ENCODE measurements at regions not wholly inside any gene's neighbourhood (a gene's known extent, or its start where the extent isn't known, plus 50 kb on each side); places are given as distances from the start of the nearest gene placed in this dataset.
A peak's percentile ranks its signal among the peaks of the same experiment; 100 is the strongest.
"Not testable (repeated sequence)": the region's sequence is repeated elsewhere in the genome, so short reads cannot be mapped to it uniquely, and the experiment has no call there.

DNA sequence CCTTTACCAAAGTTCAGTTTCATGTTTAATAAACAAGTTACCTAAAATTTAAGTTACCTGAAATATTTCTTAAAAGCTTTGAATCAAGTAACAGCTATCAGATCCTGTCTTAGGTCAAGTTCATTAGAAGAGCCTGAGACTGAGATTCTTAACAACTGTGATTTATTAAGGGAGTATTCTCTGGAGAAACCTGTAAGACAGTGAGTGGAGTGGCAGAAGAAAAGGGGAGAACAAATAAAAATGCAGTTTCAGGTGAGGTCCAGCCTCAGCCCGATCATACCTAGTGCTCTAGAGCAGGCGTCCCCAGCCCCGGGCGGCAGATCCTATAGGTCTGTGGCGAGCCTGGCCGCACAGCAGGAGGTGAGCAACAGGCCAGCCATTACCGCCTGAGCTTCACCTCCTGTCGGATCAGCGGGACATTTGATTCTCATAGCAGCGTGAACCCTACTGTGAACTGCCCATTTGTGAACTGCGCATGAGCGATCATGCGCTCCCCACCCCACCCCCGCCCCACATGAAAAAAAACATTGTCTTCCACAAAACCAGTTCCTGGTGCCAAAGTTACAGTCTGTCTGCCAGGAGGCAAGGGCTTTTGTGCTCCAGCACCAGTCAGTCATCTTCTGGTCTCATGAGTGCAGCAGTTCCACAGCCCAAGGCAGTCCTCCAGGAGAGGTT is 59.2 kb upstream of the ADGRB3 start:
- intact Hi-C loops (cut with micrococcal nuclease) = no loop called here
- ATAC-seq = peak; percentile 22
- DNase-seq = peak; percentile 25

DNA sequence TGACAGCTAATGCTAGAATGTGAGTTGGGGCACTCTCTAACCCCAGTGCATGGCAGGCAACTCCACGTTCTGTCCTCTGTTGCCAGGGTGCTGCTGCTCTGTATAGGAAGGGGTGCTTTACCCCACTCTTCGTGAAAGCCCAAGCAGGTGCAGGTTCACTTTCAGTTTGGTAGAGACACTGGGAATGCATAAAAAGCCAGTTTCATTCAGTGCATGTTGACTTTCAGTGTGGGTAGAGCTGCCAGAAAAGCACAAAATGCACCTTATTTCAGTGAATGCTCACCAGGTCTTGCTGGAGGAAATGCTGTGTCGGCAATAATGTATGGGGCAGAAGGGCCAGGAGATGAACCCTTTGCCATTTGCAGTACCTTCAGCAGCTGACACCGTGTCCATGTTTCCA is 62.1 kb upstream of the ADGRB3 start:
- DNase-seq (no peak), ATAC-seq (no peak)
- intact Hi-C loops (cut with micrococcal nuclease) = no loop called here

DNA sequence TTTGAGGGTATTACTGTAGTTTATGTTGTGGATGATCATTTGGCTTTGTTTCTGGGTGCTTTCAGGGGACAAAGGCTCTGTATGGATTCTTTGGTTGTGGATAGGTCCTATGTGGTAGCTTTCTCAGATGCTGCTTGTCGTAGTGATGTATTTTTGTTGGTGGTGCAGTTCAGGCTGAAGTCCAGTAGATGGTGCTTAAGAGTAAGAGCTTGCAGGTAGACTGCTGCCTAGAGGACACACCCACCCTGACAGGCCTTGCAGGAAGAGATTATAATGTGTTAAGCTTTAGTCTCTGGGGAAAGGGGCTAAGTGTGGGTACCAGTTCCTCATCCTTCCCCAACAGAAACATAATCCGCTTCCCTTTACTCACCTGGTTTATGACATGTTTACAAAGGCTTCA is 62.6 kb upstream of the ADGRB3 start:
- DNase-seq (no peak), ATAC-seq (no peak)
- intact Hi-C loops (cut with micrococcal nuclease) = no loop called here

GRCh38 chr6:68559716-68560115 is 75.4 kb upstream of the ADGRB3 start:
- DNase-seq = no peak
- no peak for ATAC-seq
- intact Hi-C loops (cut with micrococcal nuclease) = no loop called here

DNA sequence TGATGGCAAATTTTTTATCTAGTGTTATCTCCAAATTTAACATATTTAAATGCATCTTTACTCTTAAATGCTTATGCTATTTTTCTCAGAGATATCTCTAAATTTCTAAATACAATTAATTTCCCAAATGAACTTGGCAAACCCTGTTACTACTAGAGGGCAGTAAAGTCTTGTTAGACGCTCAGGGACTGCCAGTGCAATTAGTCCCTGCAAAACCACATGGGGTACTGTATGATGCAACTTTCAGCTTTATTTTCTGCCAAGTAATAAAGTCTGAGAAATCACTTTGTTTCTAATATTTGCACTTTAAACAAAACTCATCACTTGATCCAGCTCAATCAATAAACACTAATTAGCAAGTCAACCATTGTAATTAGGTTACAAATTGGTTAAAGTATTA is 76.0 kb upstream of the ADGRB3 start:
- no peak for DNase-seq
- ATAC-seq = no peak
- intact Hi-C loops (cut with micrococcal nuclease) = no loop called here

GRCh38 chr6:68546620-68547019 is 88.5 kb upstream of the ADGRB3 start:
- ATAC-seq = no peak
- no peak for DNase-seq
- intact Hi-C loops (cut with micrococcal nuclease) = no loop called here

DNA sequence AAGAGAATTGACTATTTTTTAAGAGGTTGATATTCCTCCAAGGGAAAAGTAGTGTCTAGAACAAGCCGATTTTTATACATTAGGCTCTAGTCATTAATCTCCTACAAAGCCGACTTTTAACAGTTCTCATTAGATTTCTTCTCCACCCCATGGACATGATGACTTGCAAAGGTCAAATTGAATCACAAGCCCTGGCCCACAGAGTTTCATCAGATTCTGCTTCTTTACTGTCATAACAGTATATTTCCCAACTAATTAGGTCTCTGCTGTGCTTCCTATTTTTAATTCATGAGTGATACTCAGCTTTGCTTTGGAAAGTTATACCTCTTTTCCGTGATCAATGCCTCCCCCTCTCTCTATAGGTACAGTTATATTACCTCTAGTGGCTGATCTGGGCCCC is 90.6 kb upstream of the ADGRB3 start:
- no peak for DNase-seq
- intact Hi-C loops (cut with micrococcal nuclease) = no loop called here
- no peak for ATAC-seq

DNA sequence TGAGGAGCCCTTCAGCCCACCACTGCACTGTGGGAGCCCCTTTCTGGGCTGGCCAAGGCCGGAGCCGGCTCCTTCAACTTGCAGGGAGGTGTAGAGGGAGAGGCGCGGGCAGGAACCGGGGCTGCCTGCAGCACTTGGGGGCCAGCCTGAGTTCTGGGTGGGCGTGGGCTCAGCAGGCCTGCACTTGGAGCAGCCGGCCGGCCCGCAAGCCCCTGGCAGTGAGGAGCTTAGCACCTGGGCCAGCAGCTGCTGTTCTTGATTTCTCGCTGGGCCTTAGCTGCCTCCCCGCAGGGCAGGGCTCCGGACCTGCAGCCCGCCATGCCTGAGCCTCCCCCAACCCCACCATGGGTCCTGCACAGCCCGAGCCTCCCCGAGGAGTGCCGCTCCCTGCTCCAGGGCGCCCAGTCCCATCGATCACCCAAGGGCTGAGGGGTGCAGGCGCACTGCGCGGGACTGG is 101.7 kb upstream of the ADGRB3 start:
- intact Hi-C loops (cut with micrococcal nuclease) = no loop called here
- DNase-seq = no peak
- ATAC-seq = no peak

GRCh38 chr6:68527691-68528090 is 107.4 kb upstream of the ADGRB3 start:
- ATAC-seq = no peak
- DNase-seq = no peak
- intact Hi-C loops (cut with micrococcal nuclease) = no loop called here

- ATAC-seq (no peak), DNase-seq (no peak)
- intact Hi-C loops (cut with micrococcal nuclease) = no loop called here
These were observed 128.2 kb upstream of the ADGRB3 start for GRCh38 chr6:68506911-68507310.

GRCh38 chr6:68502946-68503345 is 132.1 kb upstream of the ADGRB3 start:
- DNase-seq (no peak), ATAC-seq (no peak)
- intact Hi-C loops (cut with micrococcal nuclease) = no loop called here

GRCh38 chr6:68497927-68498326 is 137.2 kb upstream of the ADGRB3 start:
- intact Hi-C loops (cut with micrococcal nuclease) = no loop called here
- no peak for ATAC-seq
- no peak for DNase-seq

GRCh38 chr6:68494880-68495279 is 140.2 kb upstream of the ADGRB3 start:
- ATAC-seq; intact Hi-C loops (cut with micrococcal nuclease); DNase-seq: not testable (repeated sequence)

- DNase-seq (no peak), ATAC-seq (no peak)
- intact Hi-C loops (cut with micrococcal nuclease) = no loop called here
These were observed 158.5 kb upstream of the ADGRB3 start for GRCh38 chr6:68476611-68477010.

DNA sequence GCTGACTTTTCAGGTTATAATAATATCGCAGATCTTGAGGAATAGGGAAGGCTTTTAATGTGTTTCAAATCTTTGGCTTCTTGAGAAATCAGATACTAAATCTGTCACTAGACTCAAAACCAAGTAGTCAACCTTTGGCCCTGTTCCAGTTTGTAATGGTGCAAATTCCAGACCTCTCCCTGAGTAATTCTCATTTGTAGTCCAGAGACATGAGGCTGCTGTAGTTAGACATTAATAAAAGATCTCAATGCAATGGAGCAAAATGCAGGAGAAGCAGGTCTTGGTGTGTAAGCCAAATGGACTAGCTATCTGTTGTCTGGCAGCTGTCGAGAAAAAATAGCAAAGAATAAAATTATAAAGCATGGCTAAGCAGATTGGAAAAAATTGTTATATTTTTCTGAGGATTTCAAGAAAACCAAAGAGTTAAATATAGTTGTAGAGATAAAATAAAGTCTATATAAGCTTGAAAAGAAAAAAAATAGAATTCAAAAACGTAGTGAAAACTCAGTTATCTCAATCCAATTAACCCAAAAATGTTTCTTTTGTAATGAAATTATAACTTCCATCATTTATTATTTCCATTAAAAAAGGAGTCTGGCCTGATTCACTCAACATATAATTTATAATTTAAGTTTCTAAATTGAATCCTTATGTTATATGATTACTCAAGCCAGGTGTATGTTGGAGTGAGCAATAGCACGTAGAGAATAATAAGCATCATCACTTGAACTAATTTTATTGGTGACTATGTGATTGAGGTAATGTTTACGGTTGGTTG is 161.5 kb upstream of the ADGRB3 start:
- DNase-seq (no peak), ATAC-seq (no peak)
- intact Hi-C loops (cut with micrococcal nuclease) = no loop called here

DNA sequence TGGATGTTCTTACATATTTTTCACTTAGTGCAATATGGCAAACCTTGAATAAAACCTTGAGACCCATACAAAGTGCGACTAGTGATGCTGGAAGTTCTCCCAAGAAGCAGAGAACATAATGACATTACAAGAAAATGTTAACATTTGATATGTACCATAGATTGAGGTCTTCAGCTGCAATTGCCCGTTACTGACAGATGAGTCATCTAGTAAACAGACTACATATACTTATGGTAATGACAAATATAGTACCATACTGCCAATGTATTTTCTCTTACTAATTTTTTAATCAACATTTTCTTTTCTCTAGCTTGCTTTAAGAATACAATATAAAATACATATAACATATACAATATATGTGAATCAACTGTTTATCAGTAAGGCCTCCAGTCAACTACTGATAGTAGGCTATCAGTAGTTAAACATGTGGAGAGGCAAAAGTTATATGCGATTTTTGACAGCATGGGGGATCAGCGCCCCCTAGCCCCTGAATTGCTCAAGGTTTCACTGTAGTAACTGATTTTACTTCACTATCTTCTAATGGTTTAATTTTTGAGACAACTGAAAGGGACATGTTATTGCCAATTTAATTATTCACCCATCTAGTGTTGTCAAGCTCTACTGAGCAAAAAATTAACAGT is 166.7 kb upstream of the ADGRB3 start:
- DNase-seq = no peak
- ATAC-seq = no peak
- intact Hi-C loops (cut with micrococcal nuclease) = no loop called here

DNA sequence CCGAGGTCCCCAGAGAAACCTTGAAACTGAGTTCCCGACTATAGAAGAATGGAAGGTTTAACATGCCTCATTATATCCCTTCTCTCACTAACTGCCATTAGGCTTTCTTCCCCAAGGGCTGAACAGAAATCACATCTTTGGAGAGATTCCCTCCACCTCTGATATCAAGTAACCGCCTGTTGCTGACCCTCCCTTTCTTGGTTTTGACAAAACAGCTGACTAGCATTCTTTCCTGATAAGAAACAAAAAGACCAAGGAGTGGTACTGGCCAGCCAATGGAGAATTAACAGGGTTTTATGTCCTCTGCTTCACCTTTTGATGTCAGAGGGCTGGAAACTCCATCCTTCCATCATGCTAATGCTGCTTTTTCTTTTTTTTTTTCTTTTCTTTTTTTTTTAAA is 176.6 kb upstream of the ADGRB3 start:
- DNase-seq (no peak), ATAC-seq (no peak)
- intact Hi-C loops (cut with micrococcal nuclease) = no loop called here

- intact Hi-C loops (cut with micrococcal nuclease) = no loop called here
- ATAC-seq (no peak), DNase-seq (no peak)
These were observed 188.0 kb upstream of the ADGRB3 start for GRCh38 chr6:68447112-68447511.

DNA sequence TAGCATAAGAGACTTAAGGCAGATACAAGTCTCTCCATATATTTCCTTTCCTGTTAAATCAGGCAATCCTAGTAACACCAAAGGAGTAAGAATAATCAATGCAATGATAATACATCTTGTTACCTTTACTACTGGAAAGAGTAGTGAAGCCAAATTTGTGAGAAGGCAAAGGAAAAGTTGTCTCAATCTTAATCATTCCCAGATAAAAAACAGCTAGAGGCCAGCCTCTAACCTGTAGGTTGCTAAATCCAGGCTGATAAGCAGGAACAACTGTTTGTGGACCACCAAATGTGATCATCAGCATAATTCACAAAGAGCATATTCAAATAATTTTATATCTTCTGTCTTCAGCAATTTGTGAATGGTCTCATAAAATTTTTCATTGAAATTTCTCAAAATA is 189.2 kb upstream of the ADGRB3 start:
- no peak for DNase-seq
- intact Hi-C loops (cut with micrococcal nuclease) = no loop called here

GRCh38 chr6:68443704-68444103 is 191.4 kb upstream of the ADGRB3 start:
- no peak for DNase-seq
- intact Hi-C loops (cut with micrococcal nuclease) = no loop called here
- no peak for ATAC-seq

More for the DNA sequence above, 189.2 kb upstream of the ADGRB3 start:
- ATAC-seq = no peak

GRCh38 chr6:68427630-68428029 is 207.5 kb upstream of the ADGRB3 start:
- intact Hi-C loops (cut with micrococcal nuclease) = no loop called here
- DNase-seq = no peak
- no peak for ATAC-seq

Data from left ventricle myocardium superior (tissue), 1 donor.